C4-2B (cell line): ENCODE measurements at regions not wholly inside any gene's neighbourhood (a gene's known extent, or its start where the extent isn't known, plus 50 kb on each side); places are given as distances from the start of the nearest gene placed in this dataset.

Source experiments
- CTCF ChIP-seq: fragments of 450-650 bp; conservative IDR thresholded peaks from 2 replicates; pipeline ENCODE4 v1.5.1; 2017; ENCODE audit warnings: mild to moderate bottlenecking
- ZFX ChIP-seq: fragments of 450-650 bp; IDR thresholded peaks from 2 replicates; pipeline ENCODE4 v1.6.1; 2017

DNA sequence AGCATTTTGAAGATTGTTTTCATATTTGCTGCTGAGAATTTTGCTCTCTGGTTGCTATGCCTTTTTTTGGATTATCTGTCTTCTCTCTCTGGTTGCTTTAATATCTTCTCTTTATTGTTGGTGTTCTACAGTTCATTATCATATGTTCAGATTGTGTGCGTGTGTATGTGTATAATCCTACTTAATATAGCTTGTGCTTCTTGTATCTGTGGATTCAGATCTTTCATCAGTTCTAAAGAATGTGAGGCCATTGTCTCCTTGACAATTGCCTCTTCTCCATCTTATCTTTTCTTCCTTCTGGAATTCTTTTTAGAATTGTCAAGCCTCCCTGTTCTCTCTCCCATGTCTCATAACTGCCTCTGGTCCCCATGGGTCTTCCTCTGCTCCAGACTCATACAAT lies 195.4 kb downstream of the CDC5L start:
- TF ChIP-seq CTCF = no peak
- no peak for TF ChIP-seq ZFX
